ENCODE measurements at regions not wholly inside any gene's neighbourhood (a gene's known extent, or its start where the extent isn't known, plus 50 kb on each side); places are given as distances from the start of the nearest gene placed in this dataset.

DNA sequence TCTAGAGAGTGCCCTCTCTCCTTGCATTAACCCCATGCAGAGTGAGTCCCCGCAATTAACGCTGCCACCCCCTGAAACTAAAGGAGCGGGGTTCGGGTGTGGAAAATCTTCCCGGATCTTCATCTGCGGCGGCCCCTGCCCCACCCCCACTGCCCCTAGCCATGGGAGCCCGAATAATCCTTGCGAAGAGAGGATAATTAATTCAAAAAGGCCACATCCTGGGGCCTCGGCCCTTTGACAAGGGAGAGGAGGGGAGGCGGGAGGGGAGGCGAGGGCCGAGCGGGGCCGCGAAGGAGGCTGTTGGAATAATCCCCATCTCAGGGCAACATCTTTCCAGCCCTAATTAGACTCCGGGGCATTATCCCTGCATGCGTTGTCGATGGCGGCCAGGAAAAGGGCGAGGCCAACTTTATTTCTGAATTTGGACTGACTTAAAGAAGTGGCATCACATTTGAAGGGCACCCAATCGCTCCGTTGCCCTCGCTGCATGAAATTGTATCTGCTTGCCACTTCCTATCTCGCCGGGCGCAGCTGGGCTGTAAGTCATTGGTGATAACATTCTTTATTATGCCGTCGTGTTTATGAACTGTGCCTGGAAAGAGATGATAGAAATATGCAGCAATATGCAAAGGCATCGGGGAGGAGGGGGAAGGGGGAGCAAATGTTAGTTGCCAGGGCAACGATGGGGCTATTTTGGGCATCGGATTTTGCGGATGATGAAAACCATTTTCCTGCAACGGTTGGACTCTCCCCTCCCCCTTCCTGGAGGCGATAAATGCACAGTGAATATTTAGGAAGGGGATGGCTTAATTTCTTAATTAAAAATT lies 387.1 kb upstream of the TNRC6C start (continued):
- TF ChIP-seq, protein P1, sequence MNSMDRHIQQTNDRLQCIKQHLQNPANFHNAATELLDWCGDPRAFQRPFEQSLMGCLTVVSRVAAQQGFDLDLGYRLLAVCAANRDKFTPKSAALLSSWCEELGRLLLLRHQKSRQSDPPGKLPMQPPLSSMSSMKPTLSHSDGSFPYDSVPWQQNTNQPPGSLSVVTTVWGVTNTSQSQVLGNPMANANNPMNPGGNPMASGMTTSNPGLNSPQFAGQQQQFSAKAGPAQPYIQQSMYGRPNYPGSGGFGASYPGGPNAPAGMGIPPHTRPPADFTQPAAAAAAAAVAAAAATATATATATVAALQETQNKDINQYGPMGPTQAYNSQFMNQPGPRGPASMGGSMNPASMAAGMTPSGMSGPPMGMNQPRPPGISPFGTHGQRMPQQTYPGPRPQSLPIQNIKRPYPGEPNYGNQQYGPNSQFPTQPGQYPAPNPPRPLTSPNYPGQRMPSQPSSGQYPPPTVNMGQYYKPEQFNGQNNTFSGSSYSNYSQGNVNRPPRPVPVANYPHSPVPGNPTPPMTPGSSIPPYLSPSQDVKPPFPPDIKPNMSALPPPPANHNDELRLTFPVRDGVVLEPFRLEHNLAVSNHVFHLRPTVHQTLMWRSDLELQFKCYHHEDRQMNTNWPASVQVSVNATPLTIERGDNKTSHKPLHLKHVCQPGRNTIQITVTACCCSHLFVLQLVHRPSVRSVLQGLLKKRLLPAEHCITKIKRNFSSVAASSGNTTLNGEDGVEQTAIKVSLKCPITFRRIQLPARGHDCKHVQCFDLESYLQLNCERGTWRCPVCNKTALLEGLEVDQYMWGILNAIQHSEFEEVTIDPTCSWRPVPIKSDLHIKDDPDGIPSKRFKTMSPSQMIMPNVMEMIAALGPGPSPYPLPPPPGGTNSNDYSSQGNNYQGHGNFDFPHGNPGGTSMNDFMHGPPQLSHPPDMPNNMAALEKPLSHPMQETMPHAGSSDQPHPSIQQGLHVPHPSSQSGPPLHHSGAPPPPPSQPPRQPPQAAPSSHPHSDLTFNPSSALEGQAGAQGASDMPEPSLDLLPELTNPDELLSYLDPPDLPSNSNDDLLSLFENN (IDR thresholded peaks at IDR 0.05; ENCODE audit: low read depth in 2 of 2, low read length in 2 of 2), result peak in 1 of 2 experiments; percentile 61; a peak in 1 of 4 replicates
- TF ChIP-seq SAFB (IDR thresholded peaks at IDR 0.05; ENCODE audit: borderline replicate concordance, low read depth, low read length) (no peak), CBX3 (IDR thresholded peaks at IDR 0.05; ENCODE audit: borderline replicate concordance in 1 of 2, low read length in 2 of 2) (no peak), ZNF133 (CRISPR knock-in tag; IDR thresholded peaks at IDR 0.05) (no peak), TCF7 (IDR thresholded peaks at IDR 0.05; ENCODE audit: borderline replicate concordance) (no peak), TARDBP (IDR thresholded peaks at IDR 0.05) (no peak)
- TF ChIP-seq, protein P2, sequence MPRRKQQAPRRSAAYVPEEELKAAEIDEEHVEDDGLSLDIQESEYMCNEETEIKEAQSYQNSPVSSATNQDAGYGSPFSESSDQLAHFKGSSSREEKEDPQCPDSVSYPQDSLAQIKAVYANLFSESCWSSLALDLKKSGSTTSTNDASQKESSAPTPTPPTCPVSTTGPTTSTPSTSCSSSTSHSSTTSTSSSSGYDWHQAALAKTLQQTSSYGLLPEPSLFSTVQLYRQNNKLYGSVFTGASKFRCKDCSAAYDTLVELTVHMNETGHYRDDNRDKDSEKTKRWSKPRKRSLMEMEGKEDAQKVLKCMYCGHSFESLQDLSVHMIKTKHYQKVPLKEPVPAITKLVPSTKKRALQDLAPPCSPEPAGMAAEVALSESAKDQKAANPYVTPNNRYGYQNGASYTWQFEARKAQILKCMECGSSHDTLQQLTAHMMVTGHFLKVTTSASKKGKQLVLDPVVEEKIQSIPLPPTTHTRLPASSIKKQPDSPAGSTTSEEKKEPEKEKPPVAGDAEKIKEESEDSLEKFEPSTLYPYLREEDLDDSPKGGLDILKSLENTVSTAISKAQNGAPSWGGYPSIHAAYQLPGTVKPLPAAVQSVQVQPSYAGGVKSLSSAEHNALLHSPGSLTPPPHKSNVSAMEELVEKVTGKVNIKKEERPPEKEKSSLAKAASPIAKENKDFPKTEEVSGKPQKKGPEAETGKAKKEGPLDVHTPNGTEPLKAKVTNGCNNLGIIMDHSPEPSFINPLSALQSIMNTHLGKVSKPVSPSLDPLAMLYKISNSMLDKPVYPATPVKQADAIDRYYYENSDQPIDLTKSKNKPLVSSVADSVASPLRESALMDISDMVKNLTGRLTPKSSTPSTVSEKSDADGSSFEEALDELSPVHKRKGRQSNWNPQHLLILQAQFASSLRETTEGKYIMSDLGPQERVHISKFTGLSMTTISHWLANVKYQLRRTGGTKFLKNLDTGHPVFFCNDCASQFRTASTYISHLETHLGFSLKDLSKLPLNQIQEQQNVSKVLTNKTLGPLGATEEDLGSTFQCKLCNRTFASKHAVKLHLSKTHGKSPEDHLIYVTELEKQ (CRISPR knock-in tag; IDR thresholded peaks at IDR 0.05), result no peak
- TF ChIP-seq, protein P3, sequence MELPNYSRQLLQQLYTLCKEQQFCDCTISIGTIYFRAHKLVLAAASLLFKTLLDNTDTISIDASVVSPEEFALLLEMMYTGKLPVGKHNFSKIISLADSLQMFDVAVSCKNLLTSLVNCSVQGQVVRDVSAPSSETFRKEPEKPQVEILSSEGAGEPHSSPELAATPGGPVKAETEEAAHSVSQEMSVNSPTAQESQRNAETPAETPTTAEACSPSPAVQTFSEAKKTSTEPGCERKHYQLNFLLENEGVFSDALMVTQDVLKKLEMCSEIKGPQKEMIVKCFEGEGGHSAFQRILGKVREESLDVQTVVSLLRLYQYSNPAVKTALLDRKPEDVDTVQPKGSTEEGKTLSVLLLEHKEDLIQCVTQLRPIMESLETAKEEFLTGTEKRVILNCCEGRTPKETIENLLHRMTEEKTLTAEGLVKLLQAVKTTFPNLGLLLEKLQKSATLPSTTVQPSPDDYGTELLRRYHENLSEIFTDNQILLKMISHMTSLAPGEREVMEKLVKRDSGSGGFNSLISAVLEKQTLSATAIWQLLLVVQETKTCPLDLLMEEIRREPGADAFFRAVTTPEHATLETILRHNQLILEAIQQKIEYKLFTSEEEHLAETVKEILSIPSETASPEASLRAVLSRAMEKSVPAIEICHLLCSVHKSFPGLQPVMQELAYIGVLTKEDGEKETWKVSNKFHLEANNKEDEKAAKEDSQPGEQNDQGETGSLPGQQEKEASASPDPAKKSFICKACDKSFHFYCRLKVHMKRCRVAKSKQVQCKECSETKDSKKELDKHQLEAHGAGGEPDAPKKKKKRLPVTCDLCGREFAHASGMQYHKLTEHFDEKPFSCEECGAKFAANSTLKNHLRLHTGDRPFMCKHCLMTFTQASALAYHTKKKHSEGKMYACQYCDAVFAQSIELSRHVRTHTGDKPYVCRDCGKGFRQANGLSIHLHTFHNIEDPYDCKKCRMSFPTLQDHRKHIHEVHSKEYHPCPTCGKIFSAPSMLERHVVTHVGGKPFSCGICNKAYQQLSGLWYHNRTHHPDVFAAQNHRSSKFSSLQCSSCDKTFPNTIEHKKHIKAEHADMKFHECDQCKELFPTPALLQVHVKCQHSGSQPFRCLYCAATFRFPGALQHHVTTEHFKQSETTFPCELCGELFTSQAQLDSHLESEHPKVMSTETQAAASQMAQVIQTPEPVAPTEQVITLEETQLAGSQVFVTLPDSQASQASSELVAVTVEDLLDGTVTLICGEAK (IDR thresholded peaks at IDR 0.05), result no peak
- TF ChIP-seq, protein P3 (CRISPR knock-in tag; IDR thresholded peaks at IDR 0.05), result no peak
